IMR-90 (cell line): ENCODE measurements at regions not wholly inside any gene's neighbourhood (a gene's known extent, or its start where the extent isn't known, plus 50 kb on each side); places are given as distances from the start of the nearest gene placed in this dataset.

Experiments
- ATAC-seq: fragments of 200-7000 bp; cut with Tn5 transposase; 2 replicates; pipeline ENCODE4 v1.9.1; 2020; ENCODE audit warnings: low read depth, mild to moderate bottlenecking, moderate library complexity
- BruUV-seq: library from RNA; stranded (reverse); fragments of 400-500 nt; replicated peaks from 2 replicates; lab custom pipeline; 2021; lab: Mats Ljungman, UMichigan
- CTCF ChIA-PET: fragments of 300-600 bp; formaldehyde crosslinking; extraction: SDS; loops from one replicate; lab custom pipeline; 2021; ENCODE audit warnings: antibody characterized with exemption; lab: Yijun Ruan, JAX
- POLR2A ChIA-PET: fragments of 300-600 bp; sonication (Branson Sonifier 250); formaldehyde crosslinking; loops from one replicate; lab custom pipeline; 2022; ENCODE audit warnings: antibody characterized with exemption; ENCODE audit not compliant: unreplicated experiment; lab: Charles Lee
- DNase-seq: peaks from one replicate; pipeline ENCODE4 v3.0.0; 2013
- H2AFZ ChIP-seq: replicated peaks from 2 replicates; pipeline ENCODE3; 2013; ENCODE audit warnings: low read length, mild to moderate bottlenecking; ENCODE audit not compliant: poor library complexity
- H2AK5ac ChIP-seq: 2 replicates; pipeline ENCODE4 v1.6.1; 2013; ENCODE audit warnings: low read depth, low read length, inconsistent platforms
- H2AK9ac ChIP-seq: replicated peaks from 2 replicates; pipeline ENCODE3; 2013; ENCODE audit warnings: mild to moderate bottlenecking, low read depth, low read length, moderate library complexity; ENCODE audit not compliant: poor library complexity
- H2BK120ac ChIP-seq: 2 replicates; pipeline ENCODE4 v1.6.1; 2013; ENCODE audit warnings: low read depth, low read length, inconsistent platforms
- H2BK15ac ChIP-seq: 3 replicates; pipeline ENCODE4 v1.6.1; 2013; ENCODE audit warnings: low read depth, low read length, inconsistent platforms
- H2BK20ac ChIP-seq: 2 replicates; pipeline ENCODE4 v1.6.1; 2013; ENCODE audit warnings: low read depth, mild to moderate bottlenecking, inconsistent platforms, low read length, moderate library complexity
- H2BK5ac ChIP-seq: 2 replicates; pipeline ENCODE4 v1.6.1; 2013; ENCODE audit warnings: mild to moderate bottlenecking, low read depth, low read length, inconsistent platforms; ENCODE audit not compliant: poor library complexity, severe bottlenecking
- H3K14ac ChIP-seq: replicated peaks from 2 replicates; pipeline ENCODE4 v1.6.1; 2013; ENCODE audit warnings: low read depth, low read length, inconsistent platforms
- H3K18ac ChIP-seq: 2 replicates; pipeline ENCODE4 v1.6.1; 2013; ENCODE audit warnings: low read depth, low read length, control low read depth
- H3K23ac ChIP-seq: 2 replicates; pipeline ENCODE4 v1.6.1; 2013; ENCODE audit warnings: low read depth, low read length, inconsistent platforms
- H3K27ac ChIP-seq: 2 replicates; pipeline ENCODE4 v1.5.1; 2013; ENCODE audit warnings: mild to moderate bottlenecking, control low read depth, low read length; ENCODE audit not compliant: insufficient read depth
- H3K27me3 ChIP-seq: 2 replicates; pipeline ENCODE4 v1.6.1; 2013; ENCODE audit warnings: low read length; ENCODE audit not compliant: control insufficient read depth, insufficient read depth
- H3K36me3 ChIP-seq: 2 replicates; pipeline ENCODE4 v1.6.1; 2013; ENCODE audit warnings: low read length, mixed read lengths; ENCODE audit not compliant: control insufficient read depth, insufficient read depth
- H3K4ac ChIP-seq: 2 replicates; pipeline ENCODE4 v1.6.1; 2013; ENCODE audit warnings: low read depth, low read length, inconsistent platforms
- H3K4me1 ChIP-seq: 2 replicates; pipeline ENCODE4 v1.6.1; 2013; ENCODE audit warnings: low read length, mixed read lengths; ENCODE audit not compliant: control insufficient read depth, insufficient read depth
- H3K4me2 ChIP-seq: 2 replicates; pipeline ENCODE4 v1.6.1; 2013; ENCODE audit warnings: low read depth, mild to moderate bottlenecking, control low read depth, low read length, moderate library complexity
- H3K4me3 ChIP-seq: 2 replicates; pipeline ENCODE4 v1.5.1; 2013; ENCODE audit warnings: low read depth, mild to moderate bottlenecking, control low read depth, low read length, moderate library complexity; ENCODE audit not compliant: insufficient read depth
- H3K56ac ChIP-seq: 2 replicates; pipeline ENCODE4 v1.6.1; 2013; ENCODE audit warnings: low read length, inconsistent platforms; ENCODE audit not compliant: insufficient read depth; ENCODE audit errors: extremely low read depth
- H3K79me1 ChIP-seq, 2 experiments: 2 replicates each; pipeline ENCODE4 v1.6.1; 2013; ENCODE audit warnings: low read length in 2 of 2, inconsistent platforms in 1 of 2, low read depth in 1 of 2
- H3K9ac ChIP-seq: 2 replicates; pipeline ENCODE4 v1.6.1; 2013; ENCODE audit warnings: low read depth, low read length, control low read depth
- H3K9me1 ChIP-seq: 2 replicates; pipeline ENCODE4 v1.6.1; 2013; ENCODE audit warnings: low read length, inconsistent platforms; ENCODE audit not compliant: insufficient read depth
- H3K9me3 ChIP-seq: 2 replicates; pipeline ENCODE4 v1.6.1; 2013; ENCODE audit warnings: low read length; ENCODE audit not compliant: control insufficient read depth, insufficient read depth
- H4K20me1 ChIP-seq: 2 replicates; pipeline ENCODE4 v1.6.1; 2013; ENCODE audit warnings: low read length, inconsistent platforms; ENCODE audit not compliant: insufficient read depth
- H4K5ac ChIP-seq: 2 replicates; pipeline ENCODE4 v1.6.1; 2013; ENCODE audit warnings: mild to moderate bottlenecking, low read depth, low read length, control low read depth
- H4K8ac ChIP-seq, 2 experiments: 2 replicates each; pipeline ENCODE4 v1.6.1; 2013; ENCODE audit warnings: low read depth in 2 of 2, low read length in 2 of 2, control low read depth in 1 of 2, inconsistent platforms in 1 of 2
- H4K91ac ChIP-seq: 2 replicates; pipeline ENCODE4 v1.6.1; 2013; ENCODE audit warnings: low read depth, low read length, inconsistent platforms; ENCODE audit not compliant: insufficient read depth
- CEBPB ChIP-seq: IDR thresholded peaks from 2 replicates; pipeline ENCODE4 v1.6.1; 2012; ENCODE audit warnings: low read depth, low read length, improper control_type of control experiment
- MAFK ChIP-seq: IDR thresholded peaks from 2 replicates; pipeline ENCODE4 v1.6.1; 2012; ENCODE audit warnings: low read depth, low read length, improper control_type of control experiment
- MAZ ChIP-seq: IDR thresholded peaks from 2 replicates; pipeline ENCODE4 v1.6.1; 2012; ENCODE audit warnings: low read depth, mild to moderate bottlenecking, low read length, improper control_type of control experiment, moderate library complexity, borderline replicate concordance
- MXI1 ChIP-seq: IDR thresholded peaks from 2 replicates; pipeline ENCODE4 v1.6.1; 2012; ENCODE audit warnings: low read depth, mild to moderate bottlenecking, low read length, moderate library complexity, borderline replicate concordance
- RAD21 ChIP-seq: IDR thresholded peaks from 2 replicates; pipeline ENCODE4 v1.6.1; 2012; ENCODE audit warnings: low read length, improper control_type of control experiment
- RFX5 ChIP-seq: IDR thresholded peaks from 2 replicates; pipeline ENCODE4 v1.8.0; 2012; ENCODE audit warnings: low read depth, mild to moderate bottlenecking, low read length, moderate library complexity
- SMC3 ChIP-seq: fragments of 150-350 bp; IDR thresholded peaks from 2 replicates; pipeline ENCODE4 v1.6.1; 2016; ENCODE audit warnings: low read depth, mild to moderate bottlenecking, antibody characterized with exemption, low read length, moderate library complexity
- WGBS, 2 experiments: methylation state at CpG; one replicate each; pipeline versions ENCODE4 v1.1.5 to v1.1.7; 2013; ENCODE audit warnings: missing lambda C conversion rate in 2 of 2; ENCODE audit not compliant: insufficient read length in 1 of 2; ENCODE audit errors: extremely low coverage in 2 of 2; 5-methylcytosine and 5-hydroxymethylcytosine counted together
- dilution Hi-C: fragments of 300-500 bp; cut with HindIII; formaldehyde crosslinking; loops from one replicate; pipeline ENCODE4 v1.14.3; 2018; ENCODE audit warnings: low sequenced_read_pairs; ENCODE audit not compliant: unreplicated experiment
- in situ Hi-C: fragments of 300-500 bp; cut with MboI; formaldehyde crosslinking; loops from 3 replicates; pipeline ENCODE4 v1.14.3; 2019; ENCODE audit warnings: low sequenced_read_pairs, inconsistent platforms, mixed read lengths
- intact Hi-C: fragments of 100-400 bp; cut with micrococcal nuclease; formaldehyde crosslinking; loops from 2 replicates; pipeline ENCODE4 v1.10.0; 2022

DNA sequence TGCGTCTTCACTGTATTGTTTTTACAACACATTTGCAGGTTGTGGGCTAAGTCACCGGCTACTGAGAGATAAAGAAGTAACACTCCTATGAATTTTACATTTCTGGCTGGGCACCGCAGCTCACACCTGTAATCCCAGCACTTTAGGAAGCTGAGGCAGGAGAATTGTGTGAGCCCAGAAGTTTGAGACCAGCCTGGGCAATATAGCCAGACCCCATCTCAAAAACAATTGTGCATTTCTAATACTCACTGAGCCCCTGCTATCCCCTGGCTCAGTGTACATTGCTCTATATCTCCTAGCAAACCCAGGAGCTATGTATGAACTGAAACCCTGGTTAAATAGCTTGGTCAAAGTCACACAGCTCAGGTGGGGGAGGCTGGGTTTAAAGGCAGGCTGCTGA, 108.7 kb downstream of the ZNF281 start:
- Histone ChIP-seq H3K14ac (no peak overlapping the region), H3K9ac (no peak overlapping the region), H3K9me1 (no peaks in the 10 kb centered on the region), H3K23ac (peak overlapping the region; percentile 60), H2BK20ac (peak overlapping the region; percentile 24; the same call in 1 of the 2 replicates), H3K4me2 (no peak overlapping the region), H2AK5ac (peak overlapping the region; percentile 7; the same call in 1 of the 2 replicates), H3K36me3 (no peaks in the 10 kb centered on the region), H3K56ac (no peak overlapping the region), H2AK9ac (no peak overlapping the region), H3K9me3 (no peaks in the 10 kb centered on the region), H3K4me1 (peaks cover 4% of the 10 kb centered on the region), H4K20me1 (no peaks in the 10 kb centered on the region), H3K4me3 (no peak overlapping the region), H2BK15ac (peak overlapping the region; percentile 72; the same call in 1 of the 3 replicates), H3K79me1 (no peaks in the 10 kb centered on the region), H4K8ac (peak overlapping the region; percentile 69 to 72; a peak in 2 of 4 replicates), H3K27ac (no peak overlapping the region), H4K91ac (no peak overlapping the region), H3K27me3 (no peaks in the 10 kb centered on the region), H2BK120ac (peak overlapping the region; percentile 42), H4K5ac (peak overlapping the region; percentile 15; the same call in 1 of the 2 replicates), H3K4ac (peak overlapping the region; percentile 20; the same call in 1 of the 2 replicates), H2BK5ac (no peak overlapping the region), H3K18ac (peak overlapping the region; percentile 53; the same call in 1 of the 2 replicates), H2AFZ (peak overlapping the region; percentile 60)
- ATAC-seq, result no peak
- intact Hi-C loops (loop anchor here (10.0 kb wide), 2 partner anchors 184 to 616 kb away; no protein-coding TSS in a partner anchor), in situ Hi-C loops (no loop called here), dilution Hi-C loops (no loop called here)
- POLR2A ChIA-PET, result no interaction called here
- no CpG with 5 or more reads among the region's 3 CpGs for WGBS, 2 experiments
- CTCF ChIA-PET, result interaction anchor here (1.3 kb wide), 1 partner anchor 14 kb away, joined by 4 read pairs; no protein-coding TSS in a partner anchor
- no TSS peak for BruUV-seq
- no peak for TF ChIP-seq MAZ
- TF ChIP-seq RFX5, result no peak
- TF ChIP-seq CEBPB, result no peak
- no peak for TF ChIP-seq SMC3
- no peak for TF ChIP-seq MAFK
- TF ChIP-seq MXI1, result no peak
- no peak for TF ChIP-seq RAD21
- DNase-seq, result no peak
